ENCODE measurements at regions not wholly inside any gene's neighbourhood (a gene's known extent, or its start where the extent isn't known, plus 50 kb on each side); places are given as distances from the start of the nearest gene placed in this dataset.

DNA sequence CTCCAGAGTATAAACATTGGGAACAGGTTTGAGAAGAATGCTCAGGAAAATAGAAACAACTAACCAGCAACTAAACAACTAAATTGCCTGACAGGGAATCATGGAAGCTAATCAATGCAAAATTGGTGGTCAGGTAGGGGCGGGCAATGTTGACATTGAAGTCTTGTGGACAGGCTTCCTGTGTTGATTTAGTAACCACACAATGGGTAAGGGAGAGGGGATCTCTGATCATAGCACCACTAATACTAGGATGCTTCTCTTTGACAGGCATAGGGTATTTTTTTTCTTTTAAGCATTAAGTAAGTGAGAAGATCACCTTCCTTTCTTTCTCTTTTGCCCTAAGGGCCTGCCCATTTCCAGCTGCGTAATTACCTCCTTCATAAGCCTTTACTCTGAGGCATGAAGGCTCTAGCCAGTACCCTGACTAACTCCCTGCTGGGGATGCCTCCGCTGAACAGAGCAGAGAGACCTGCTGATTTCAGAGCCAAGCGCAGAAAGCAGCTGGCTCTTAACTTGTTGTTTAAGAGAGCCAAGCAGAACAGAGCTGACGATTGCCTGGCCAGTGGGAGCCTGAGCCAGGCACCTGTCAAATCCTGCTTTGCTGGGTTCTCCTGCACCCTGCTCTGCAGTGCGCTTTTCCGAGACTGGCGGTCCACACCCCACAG is 118.7 kb downstream of the BMP2 start:
- no peak for DNase-seq

DNA sequence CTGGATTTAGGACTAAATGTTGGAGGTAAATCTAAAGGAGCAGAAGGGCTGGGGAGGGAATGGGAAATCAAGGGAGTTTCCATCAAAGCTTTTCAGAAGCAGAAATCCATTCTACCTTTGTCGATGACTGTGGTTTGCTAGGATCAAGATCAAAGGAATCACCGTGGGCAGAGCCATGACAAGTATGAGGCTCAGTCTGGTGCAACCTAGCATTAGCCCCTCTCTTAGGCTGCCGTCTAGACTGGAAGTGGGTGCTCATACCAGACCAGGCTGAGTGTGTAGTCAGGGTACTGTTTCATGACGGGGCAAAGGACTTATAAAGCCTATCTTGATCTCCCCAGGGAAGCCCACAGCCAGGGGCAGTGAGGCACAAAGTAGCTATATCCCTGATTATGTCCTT is 120.5 kb downstream of the BMP2 start:
- no peak for DNase-seq

DNA sequence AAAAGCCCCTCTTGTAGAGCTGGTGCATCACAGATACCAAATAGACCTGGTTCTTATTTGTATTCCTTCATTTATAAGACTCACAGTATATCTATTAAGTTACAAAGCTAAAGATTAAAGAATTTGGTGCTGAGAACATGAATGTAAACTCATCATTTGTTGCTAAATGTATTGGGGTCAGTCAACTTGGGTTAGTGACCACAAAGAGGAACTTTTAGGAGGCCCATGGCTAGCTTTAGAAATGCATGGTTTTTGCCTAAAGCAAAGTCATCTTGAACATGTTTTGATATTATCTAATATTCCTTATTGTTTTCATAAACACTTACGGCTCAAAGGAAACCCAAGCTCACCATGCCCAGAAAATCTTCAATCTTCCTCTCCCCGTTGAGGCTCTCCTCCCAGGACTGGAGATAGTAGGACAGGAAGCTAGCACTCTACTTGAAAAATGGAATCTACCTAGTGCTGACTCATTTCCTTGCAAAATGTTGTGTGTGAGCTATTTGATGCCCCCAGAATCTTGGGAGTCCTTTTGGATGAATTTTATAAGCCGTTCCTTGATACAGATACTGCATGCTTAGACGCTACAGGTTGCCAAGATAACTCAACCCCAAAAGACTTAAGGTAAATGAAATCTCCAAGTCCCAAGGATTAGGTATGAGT is 121.4 kb downstream of the BMP2 start:
- peak; percentile 38 for DNase-seq

DNA sequence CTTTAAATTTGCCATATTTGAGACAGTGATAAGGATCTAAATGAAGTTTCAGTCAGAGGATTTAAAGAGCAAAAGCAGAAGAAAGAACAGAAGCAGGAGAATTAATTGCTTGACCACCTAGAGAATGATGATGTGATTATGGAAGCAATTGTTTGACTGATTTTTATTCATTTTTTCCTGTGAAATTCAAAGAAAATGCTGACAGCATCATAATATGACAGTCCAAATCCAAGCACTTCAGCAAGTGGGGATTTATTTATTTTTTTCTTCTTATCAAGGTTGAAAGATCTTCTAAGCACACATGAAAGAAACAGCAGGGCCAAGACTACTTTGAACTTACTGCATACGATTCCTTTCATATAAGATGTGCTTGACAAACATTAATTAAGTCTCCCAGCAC is 125.2 kb downstream of the BMP2 start:
- DNase-seq: no peak

DNA sequence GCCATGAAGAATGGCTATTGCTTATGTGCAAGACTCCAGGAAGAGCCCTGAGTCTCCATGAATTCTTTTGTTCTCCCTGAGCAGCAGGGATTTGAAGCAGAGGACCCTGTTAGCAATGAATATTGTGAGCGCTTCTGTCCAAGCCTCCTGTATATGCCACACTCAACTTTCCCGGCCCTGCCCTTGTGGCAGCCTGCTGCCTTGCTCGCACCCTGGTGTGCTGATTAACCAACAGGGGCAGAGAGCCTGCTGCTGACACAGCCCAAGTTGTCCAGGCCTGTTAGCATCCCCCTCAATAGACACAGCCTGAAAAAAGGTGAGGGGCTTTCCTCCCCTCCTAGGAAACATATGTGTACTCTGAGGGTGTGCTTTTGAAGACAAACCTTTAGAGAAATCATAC is 131.4 kb downstream of the BMP2 start:
- no peak for DNase-seq

DNA sequence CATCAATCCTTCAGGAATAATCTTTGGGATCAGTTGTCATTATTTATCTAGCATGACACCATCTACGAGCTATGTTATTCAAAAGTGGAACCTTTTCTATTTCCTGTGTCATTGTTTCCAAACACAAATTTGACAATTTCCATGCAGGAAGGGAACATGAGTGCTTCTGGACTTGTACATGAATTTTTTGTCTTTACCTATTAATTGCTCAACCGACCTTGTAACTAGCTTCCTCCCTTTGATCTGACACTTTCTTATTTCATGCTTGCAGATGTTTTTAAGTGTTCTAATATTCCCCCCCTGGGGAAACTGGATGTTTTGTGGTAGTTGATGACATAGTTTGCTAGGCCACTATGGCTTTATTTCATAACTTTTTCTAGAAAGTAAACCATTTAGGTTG is 139.4 kb downstream of the BMP2 start:
- DNase-seq: no peak

DNA sequence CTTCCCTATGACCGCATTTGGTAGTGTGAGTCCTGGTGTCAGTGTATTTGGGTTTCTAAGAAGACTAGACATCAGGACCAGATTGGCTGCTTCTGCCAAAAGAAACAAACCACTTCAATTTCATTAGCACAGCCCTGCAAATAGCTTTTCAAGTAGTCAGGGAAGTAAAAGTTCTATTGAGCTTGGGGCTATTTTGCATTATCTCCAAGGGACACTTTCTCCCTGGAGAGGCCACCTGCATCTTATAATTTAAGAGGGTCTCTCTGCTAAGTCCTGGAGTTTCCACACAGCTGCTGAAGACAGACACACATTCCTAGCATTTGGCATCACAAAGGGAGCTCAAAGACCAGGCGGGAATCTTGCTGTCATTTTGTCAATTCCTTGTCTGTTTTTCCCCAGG is 141.2 kb downstream of the BMP2 start:
- DNase-seq: no peak

DNA sequence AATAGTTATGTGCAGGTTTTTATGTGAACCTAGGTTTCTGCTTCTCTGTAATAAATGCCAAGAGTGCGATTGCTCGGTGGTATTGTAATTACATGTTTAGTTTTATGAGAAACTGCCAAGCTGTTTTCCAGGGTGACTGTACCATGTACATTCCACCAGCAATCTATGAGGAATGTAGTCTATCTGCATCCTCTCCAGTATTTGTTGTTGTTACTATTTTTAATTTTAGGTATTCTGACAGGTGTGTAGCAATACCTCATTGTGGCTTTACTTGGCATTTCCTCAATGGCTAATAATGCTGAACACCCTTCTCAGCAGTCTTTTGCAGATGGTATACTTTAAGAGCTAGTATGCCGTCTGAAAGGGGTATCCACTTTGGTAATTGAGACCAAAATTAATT is 142.1 kb downstream of the BMP2 start:
- no peak for DNase-seq

DNA sequence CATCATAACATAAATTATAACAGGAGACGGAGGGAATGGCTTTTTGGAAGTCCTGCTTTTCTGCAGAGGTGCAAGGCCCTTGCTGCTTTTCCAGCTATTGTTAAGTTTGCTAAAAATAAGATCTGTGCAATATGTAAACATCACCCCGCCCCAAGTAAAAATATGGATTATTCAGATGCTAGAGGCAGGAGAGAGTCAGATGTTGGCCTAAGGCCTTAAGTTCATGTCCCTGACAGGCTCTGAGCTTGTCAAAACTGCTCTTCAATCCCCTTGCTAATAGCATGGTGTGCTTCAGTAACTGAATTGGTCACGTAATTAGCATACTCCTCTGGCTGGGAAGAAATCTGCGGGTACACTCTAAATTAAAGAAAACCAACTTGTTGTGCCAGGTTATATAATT is 147.5 kb downstream of the BMP2 start:
- DNase-seq: no peak

DNA sequence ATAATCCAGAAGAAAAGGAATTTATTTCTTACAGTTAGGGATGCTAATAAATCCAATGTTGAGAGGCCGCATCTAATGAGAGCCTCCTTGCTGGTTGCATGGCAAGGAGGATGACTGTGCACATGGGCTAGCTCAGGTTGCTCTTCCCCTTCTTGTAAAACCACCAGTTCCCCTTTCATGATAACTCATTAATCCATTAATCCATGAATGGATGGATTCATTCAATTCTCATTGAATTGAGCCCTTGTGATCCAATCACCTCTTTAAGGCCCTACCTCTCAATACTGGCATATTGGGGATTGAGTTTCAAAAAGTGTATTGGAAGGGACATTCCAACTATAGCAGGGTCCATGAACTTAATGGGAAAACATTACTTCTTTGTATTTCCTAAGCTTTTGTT is 149.5 kb downstream of the BMP2 start:
- DNase-seq: no peak

DNA sequence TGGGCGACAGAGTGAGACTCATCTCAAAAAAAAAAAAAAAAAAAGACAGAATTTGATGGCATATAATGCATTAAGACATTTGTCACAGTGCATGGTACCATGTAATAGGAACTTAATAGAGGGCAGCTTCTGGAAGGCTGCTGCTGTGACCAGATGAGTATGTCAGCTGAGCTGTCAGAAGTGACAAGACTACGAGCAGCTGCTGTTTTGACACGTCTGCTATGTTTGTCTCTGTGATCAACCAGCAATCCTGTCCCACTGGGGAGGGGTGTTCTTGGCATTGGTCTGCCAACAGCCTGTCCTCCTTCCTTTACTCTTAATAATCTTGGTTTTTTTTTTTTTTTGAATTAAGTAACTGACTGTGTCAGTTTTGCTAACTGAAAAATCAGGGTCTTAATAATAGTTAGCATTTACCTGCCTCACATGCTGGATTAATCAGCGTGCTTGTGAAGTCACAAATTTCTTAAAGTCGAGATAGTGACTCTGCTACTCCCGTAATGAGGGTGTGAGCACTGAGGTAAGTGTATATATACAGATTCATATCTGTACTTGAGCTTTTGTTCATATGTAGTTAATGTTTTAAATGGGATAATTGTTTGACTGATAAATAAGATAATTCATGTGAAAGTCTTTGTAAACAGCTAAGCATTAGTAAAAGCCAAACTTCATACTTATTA is 152.4 kb downstream of the BMP2 start:
- DNase-seq: no peak

DNA sequence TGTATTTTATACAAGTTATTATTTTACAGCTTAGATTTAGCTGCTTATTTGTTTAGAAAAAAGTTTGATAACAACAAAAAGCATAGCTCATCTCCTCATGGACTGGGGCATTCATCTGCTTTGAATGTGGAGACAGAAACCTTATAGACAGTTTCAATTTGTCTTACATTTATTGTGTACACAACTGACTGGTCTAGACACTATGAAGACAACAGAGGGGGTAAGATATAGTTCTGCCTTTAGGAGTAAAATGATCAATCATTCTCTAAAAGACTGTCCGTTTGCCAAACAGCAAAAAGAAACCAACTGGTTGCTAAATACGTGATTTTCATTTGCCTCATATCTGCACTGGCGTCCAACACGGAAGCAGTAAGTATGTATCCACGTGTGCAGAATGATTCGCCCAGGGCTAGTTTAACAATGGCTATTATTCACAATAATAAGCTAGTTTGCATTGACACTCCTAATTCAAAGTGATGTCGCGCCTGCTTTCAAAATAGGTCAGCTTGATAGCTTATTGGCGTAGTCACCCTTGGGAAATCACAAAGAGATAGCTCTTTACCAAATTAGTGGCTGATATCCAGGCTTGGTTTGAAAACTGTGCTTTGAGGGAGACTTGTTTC is 153.6 kb downstream of the BMP2 start:
- no peak for DNase-seq

DNA sequence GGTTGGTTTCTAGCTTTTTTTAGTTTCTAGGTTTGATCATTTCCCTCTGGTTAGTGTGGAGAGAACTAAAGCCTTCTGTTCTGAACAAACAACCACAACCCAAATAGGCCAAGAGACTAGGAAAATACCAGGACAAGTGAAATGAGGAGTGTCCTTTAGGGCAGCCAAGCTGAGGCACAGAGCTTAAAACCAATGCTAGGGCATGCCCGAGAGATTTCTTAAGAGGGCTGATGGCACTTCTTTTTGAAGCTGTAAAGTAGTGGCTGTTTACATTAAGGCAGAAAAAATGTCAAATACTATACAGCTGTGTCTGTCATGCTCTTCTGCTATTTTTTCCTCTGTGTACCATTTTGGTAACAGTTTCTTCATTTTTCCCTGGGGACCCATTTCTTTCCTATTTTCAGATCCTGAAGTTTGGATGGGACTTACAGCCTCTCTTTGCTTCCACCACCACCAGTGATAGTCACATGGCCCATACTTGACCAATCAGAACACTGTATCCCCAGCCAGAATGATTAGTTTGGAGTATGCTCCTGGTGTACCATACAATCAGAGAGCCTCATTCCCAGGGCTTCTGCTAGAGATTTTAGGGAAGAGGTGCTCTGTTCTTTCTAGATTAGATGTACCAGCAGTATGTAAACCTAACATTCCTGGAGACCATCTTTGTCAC is 154.4 kb downstream of the BMP2 start:
- no peak for DNase-seq

DNA sequence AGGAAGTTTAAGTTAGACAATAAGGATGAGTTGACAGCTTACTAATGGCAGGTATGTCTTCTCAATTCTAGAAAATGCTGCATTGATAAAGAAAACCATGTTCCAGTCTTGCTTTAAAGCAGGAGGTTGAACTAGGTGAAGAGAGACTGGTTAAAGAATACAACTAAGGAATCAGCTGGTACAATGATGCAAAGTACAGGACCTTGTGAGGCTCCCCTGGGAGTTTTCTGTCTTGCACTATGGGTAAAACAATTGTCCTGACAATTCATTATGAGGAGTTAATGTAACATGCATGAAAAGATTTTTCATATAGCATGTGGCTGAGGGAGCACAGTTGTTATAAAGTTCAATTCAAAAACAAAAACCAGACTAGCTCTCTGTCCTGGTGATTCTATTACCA is 157.2 kb downstream of the BMP2 start:
- DNase-seq: no peak

DNA sequence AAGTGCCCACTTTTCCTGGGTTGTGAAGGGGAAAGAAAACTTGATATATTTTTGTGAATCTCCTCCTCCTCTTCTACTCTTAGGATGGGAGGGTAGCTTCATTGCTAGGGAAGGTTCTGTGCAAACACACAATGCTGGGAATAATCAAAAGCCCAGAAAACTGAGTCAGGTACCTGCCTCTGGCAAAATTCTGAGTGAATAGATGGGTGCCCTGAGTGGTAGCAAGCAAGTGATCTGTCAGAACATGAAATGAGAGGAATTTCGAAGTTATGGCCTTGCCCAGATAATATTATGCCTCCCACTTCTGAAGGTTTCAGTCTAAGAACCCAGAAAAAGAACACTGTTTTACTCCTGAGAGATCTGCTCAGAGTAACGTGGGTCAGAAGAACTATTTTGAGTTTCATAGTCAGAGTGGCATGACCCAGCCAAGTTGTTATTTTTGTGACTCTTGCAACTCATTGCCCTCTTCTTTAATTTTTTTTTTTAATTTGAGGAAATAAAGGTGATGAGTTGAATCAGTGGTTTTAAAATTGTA is 158.3 kb downstream of the BMP2 start:
- no peak for DNase-seq

DNA sequence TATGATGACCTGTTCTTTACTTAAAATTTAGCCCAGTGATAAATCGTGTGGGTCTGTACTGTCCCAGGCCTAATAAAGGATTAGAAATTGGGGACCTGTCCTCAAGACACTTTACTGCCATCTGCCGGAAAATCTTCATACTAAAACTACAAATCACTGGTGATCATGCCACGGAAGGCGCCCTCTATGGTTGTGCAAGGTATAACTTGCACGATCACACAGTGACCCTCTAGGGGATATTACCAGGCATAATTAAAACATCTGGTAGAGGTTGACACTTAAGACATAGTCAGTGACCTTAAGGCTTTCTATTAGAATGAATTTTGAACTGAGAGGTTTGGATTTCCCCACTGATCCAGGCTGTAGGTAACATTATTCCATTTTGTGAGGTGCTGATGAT is 172.6 kb downstream of the BMP2 start:
- DNase-seq: peak; percentile 45

DNA sequence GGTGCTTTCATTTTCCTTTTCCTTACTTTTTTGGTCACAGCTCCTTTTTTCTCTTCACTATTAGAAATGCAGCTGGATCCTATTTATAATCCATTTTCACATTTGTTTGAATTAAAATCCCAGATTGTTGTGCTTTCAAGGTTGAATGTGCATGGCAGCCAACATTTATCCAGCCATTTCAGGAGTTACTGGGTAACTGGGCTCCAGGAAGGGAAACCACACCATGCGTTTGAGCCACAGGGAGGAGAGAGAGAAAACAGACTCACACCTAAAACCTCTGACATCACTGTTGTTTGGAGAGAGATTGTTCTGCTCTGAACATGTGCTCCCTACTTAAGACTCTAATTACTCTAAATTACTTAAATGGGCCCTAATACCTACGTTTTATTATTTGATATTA is 173.4 kb downstream of the BMP2 start:
- no peak for DNase-seq

DNA sequence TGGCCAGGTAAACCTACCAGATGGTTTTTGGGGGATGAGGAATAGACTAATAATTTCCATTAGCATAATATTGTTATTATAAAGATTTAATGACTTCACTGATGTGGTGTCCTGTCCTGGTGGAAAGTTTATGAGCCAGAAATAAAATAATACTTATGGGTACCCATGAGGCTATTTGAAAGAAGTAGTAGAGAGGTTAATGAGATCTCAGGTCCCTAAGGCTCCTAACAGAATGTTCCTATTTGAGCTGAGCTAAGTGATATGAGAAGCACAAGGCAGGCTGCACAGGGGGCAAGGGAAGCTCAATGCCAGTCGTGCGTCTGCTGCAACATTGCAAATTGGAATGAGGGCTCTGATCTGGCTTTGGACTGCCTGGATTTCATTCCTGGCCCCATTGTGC is 174.1 kb downstream of the BMP2 start:
- no peak for DNase-seq

DNA sequence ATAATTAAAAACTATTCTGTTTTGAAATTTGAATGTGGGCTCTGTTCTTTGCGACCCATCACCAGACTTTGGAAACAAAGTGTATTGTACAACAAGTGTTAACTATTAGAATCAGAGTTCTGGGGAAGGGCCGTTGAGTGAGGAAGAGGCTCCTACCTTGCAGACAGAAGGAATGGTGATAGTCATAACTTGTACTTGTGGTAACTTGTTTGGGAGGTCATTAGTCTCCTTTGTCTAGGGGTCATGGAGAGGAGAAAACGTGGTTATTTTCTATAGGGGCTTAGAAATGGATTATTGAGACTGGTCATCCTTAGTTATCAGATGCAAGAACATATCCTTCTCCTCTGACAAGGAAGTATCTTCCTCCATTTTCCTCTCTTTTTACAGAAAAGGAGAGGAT is 174.8 kb downstream of the BMP2 start:
- DNase-seq: no peak

DNA sequence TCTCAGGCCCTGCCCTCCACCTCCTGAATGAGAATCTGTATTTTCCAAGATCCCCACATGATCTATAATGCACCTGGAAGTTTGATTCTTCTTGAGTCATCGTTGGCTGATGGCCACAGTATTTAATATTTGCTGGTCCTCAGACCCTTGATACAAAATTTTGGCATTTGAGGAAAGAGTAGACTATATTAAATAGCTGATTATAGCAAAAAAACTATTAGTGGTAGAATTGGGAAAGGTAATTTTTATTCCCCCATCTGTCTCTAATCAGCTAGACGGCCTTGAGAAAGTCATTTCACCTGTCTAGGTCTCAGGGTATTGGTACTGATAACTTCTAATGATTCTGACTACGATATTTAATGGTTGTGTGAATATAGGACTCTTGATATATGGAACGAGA is 176.8 kb downstream of the BMP2 start:
- DNase-seq: no peak

DNA sequence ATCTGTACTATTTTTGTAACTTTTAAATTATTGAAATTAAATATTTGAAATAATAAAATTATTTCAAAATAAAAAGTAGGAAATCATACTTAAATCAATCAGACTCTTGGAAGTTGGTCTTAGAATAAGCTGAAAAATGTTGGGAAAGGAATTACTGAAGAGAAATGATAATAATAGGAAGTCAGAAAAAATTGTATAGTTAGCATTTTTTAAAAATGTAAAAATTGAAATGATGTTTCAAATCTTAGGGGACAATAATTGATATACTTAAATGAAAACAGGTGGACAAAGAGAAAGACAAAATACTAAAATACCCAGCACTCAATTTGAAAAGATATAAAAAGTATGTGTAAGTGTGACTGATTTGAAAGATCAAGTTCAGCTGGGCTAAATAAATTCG is 186.1 kb downstream of the BMP2 start:
- DNase-seq: no peak

DNA sequence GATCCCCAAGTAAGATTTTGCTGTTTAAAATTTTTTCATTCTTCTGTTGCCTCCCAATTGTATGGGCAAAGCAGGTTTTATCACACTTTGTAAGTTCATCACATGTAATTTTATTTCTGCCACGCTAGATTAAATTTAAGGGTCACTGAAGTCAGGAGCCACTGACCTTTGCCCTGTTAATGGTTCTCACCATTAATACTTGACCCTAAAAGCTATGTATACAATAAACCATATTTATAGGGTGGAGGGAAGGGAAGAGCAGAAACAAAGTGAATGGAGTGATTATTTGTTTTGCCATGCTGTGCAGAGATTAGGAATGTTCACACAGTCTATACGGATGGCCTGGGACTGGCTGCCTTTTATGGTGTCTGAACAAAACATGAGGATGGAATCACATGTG is 186.7 kb downstream of the BMP2 start:
- DNase-seq: no peak

DNA sequence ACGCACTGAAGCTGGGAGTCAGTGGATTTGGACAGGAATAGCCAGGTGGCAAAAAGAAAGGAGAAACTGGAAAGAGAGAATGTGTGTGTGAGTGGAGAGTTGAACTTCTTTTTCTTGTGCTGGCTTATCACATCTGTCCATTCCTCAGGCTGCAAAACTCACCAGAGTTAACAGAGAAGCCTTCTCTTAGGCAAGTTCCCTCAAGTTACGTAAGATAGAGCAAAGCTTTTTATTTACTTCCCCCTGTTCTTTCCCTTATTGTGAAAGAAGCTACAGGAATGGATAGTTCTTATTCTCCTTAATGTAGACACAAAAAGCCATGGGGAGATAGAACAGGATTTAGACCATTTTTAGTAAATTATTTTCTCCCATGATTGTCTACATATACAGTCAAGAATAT is 188.6 kb downstream of the BMP2 start:
- DNase-seq: peak; percentile 89

Data from inflammatory macrophage treated with lipopolysaccharide for 4 hours (primary cell).